GM18498 (cell line): ENCODE measurements at regions not wholly inside any gene's neighbourhood (a gene's known extent, or its start where the extent isn't known, plus 50 kb on each side); places are given as distances from the start of the nearest gene placed in this dataset.

Experiments
- ATAC-seq: cut with Tn5 transposase; IDR thresholded peaks from one replicate; pipeline ENCODE4 v1.9.1; 2021; ENCODE audit warnings: mild to moderate bottlenecking, moderate library complexity; ENCODE audit not compliant: unreplicated experiment

DNA sequence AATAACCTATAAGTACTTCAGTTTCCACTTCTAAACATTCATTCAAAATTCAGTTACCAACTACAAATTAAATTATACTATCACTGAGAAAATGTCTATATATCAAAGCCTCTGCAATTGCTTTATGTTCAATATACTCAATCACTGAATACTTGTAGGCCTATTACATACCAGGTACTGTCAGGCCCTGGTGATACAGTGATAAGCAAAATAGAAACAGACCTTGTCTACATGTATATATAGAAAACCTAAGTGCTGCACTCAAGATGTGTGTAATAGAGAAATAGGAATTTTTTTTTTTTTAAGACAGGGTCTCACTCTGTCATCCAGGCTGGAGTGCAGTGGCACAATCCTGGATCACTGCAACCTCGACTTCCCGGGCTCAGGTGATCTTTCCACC lies 53.7 kb upstream of the PHF14 start:
- no peak for ATAC-seq
